ENCODE measurements at regions not wholly inside any gene's neighbourhood (a gene's known extent, or its start where the extent isn't known, plus 50 kb on each side); places are given as distances from the start of the nearest gene placed in this dataset.
A peak's percentile ranks its signal among the peaks of the same experiment; 100 is the strongest.

GRCh38 chr3:30314757-30315325 lies 291.6 kb upstream of the TGFBR2 start:
- Mint-ChIP-seq H3K9me3 (ENCODE audit: low read depth) (peaks cover 3% of the 10 kb centered on the region), H3K36me3 (ENCODE audit: insufficient read depth) (no peaks in the 10 kb centered on the region), H3K27me3 (no peaks in the 10 kb centered on the region), H3K4me1 (ENCODE audit: low read depth) (no peaks in the 10 kb centered on the region), H3K4me3 (ENCODE audit: low read depth) (no peak overlapping the region), H3K27ac (no peak overlapping the region)
- DNase-seq (ENCODE audit: low spot score, unreplicated experiment), result no peak
- TF ChIP-seq, protein P1, sequence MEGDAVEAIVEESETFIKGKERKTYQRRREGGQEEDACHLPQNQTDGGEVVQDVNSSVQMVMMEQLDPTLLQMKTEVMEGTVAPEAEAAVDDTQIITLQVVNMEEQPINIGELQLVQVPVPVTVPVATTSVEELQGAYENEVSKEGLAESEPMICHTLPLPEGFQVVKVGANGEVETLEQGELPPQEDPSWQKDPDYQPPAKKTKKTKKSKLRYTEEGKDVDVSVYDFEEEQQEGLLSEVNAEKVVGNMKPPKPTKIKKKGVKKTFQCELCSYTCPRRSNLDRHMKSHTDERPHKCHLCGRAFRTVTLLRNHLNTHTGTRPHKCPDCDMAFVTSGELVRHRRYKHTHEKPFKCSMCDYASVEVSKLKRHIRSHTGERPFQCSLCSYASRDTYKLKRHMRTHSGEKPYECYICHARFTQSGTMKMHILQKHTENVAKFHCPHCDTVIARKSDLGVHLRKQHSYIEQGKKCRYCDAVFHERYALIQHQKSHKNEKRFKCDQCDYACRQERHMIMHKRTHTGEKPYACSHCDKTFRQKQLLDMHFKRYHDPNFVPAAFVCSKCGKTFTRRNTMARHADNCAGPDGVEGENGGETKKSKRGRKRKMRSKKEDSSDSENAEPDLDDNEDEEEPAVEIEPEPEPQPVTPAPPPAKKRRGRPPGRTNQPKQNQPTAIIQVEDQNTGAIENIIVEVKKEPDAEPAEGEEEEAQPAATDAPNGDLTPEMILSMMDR (IDR thresholded peaks at IDR 0.05; ENCODE audit: unreplicated experiment), result no peak

DNA sequence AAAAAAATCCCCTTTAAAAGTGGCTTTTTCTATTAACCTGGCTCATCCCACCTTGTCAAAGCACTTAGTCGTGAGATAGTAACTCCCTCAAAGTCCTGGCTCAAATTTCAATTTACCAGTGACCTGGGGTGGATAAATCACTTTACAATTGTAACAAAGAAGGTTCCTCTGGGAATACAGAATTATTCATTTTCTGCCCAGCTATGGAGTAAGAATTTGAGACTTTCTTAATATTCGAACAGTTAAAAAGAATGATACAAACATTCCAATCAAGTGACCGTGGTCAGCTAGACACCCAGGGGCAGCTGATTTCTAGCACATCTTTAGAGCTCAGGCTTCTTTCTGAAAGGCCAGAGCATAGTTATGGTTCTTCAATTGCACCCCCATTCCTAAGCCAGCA lies 291.0 kb upstream of the TGFBR2 start:
- no peaks in the 10 kb centered on the region for H3K36me3 Mint-ChIP-seq (ENCODE audit: insufficient read depth)
- no peak overlapping the region for H3K27ac Mint-ChIP-seq
- no peaks in the 10 kb centered on the region for H3K27me3 Mint-ChIP-seq
- TF ChIP-seq, protein P1 (IDR thresholded peaks at IDR 0.05; ENCODE audit: unreplicated experiment), result no peak
- peaks cover under 1% of the 10 kb centered on the region for H3K4me1 Mint-ChIP-seq (ENCODE audit: low read depth)
- no peak overlapping the region for H3K4me3 Mint-ChIP-seq (ENCODE audit: low read depth)
- DNase-seq (ENCODE audit: low spot score, unreplicated experiment), result no peak
- H3K9me3 Mint-ChIP-seq (ENCODE audit: low read depth), result peaks cover 3% of the 10 kb centered on the region

GRCh38 chr3:30317561-30317960 lies 288.8 kb upstream of the TGFBR2 start:
- TF ChIP-seq, protein P1 (IDR thresholded peaks at IDR 0.05; ENCODE audit: unreplicated experiment), result no peak
- Mint-ChIP-seq H3K27ac (no peak overlapping the region), H3K27me3 (no peaks in the 10 kb centered on the region), H3K36me3 (ENCODE audit: insufficient read depth) (peaks cover 1% of the 10 kb centered on the region), H3K4me3 (ENCODE audit: low read depth) (no peak overlapping the region), H3K4me1 (ENCODE audit: low read depth) (peaks cover 1% of the 10 kb centered on the region), H3K9me3 (ENCODE audit: low read depth) (peaks cover 13% of the 10 kb centered on the region)
- DNase-seq (ENCODE audit: low spot score, unreplicated experiment), result no peak

- TF ChIP-seq, protein P1 (IDR thresholded peaks at IDR 0.05; ENCODE audit: unreplicated experiment), result no peak
- Mint-ChIP-seq H3K4me1 (ENCODE audit: low read depth) (peaks cover 1% of the 10 kb centered on the region), H3K27ac (no peak overlapping the region), H3K27me3 (no peaks in the 10 kb centered on the region), H3K36me3 (ENCODE audit: insufficient read depth) (peaks cover 1% of the 10 kb centered on the region), H3K4me3 (ENCODE audit: low read depth) (no peak overlapping the region), H3K9me3 (ENCODE audit: low read depth) (peaks cover 17% of the 10 kb centered on the region)
- DNase-seq (ENCODE audit: low spot score, unreplicated experiment), result no peak
Observed at GRCh38 chr3:30318110-30318509, 288.3 kb upstream of the TGFBR2 start.

GRCh38 chr3:30319713-30320112 lies 286.7 kb upstream of the TGFBR2 start:
- Mint-ChIP-seq H3K27me3 (no peaks in the 10 kb centered on the region), H3K27ac (no peak overlapping the region), H3K36me3 (ENCODE audit: insufficient read depth) (peaks cover 1% of the 10 kb centered on the region), H3K9me3 (ENCODE audit: low read depth) (peaks cover 19% of the 10 kb centered on the region), H3K4me1 (ENCODE audit: low read depth) (peaks cover 1% of the 10 kb centered on the region), H3K4me3 (ENCODE audit: low read depth) (no peak overlapping the region)
- DNase-seq (ENCODE audit: low spot score, unreplicated experiment), result no peak
- TF ChIP-seq, protein P1 (IDR thresholded peaks at IDR 0.05; ENCODE audit: unreplicated experiment), result peak; percentile 48
